BLaER1 treated with 17β-estradiol and CSF1 and Interleukin-3, amounts not matched to agents 10 nM and 100 nM (cell line): ENCODE measurements at regions not wholly inside any gene's neighbourhood (a gene's known extent, or its start where the extent isn't known, plus 50 kb on each side); places are given as distances from the start of the nearest gene placed in this dataset.

Experiments
- H3K27ac ChIP-seq, 11 experiments: shearing (Covaris generic); formaldehyde crosslinking; 2 replicates each; pipeline ENCODE4 v1.8.1; 2022
- H3K27me3 ChIP-seq, 11 experiments: shearing (Covaris generic); formaldehyde crosslinking; 2 replicates each; pipeline ENCODE4 v1.8.1; 2022
- H3K36me3 ChIP-seq, 11 experiments: shearing (Covaris generic); formaldehyde crosslinking; 2 replicates each; pipeline ENCODE4 v1.8.1; 2022
- H3K4me1 ChIP-seq, 10 experiments: shearing (Covaris generic); formaldehyde crosslinking; 2 replicates each; pipeline ENCODE4 v1.8.1; 2022
- H3K4me2 ChIP-seq, 11 experiments: shearing (Covaris generic); formaldehyde crosslinking; 2 replicates each; pipeline ENCODE4 v1.8.1; 2022
- H3K4me3 ChIP-seq, 10 experiments: shearing (Covaris generic); formaldehyde crosslinking; 2 replicates each; pipeline ENCODE4 v1.8.1; 2022
- H3K9ac ChIP-seq, 11 experiments: shearing (Covaris generic); formaldehyde crosslinking; 2 replicates each; pipeline ENCODE4 v1.8.1; 2022
- H3K9me3 ChIP-seq, 11 experiments: shearing (Covaris generic); formaldehyde crosslinking; replicated peaks in 1 of 11; 2 replicates each; pipeline ENCODE4 v1.8.1; 2022
- H4K20me1 ChIP-seq, 11 experiments: shearing (Covaris generic); formaldehyde crosslinking; 2 replicates each; pipeline ENCODE4 v1.8.1; 2022
- Cebpa-rat ChIP-seq, 11 experiments: shearing (Covaris generic); IDR thresholded peaks; 2 replicates each; pipeline ENCODE4 v1.8.1; 2022

DNA sequence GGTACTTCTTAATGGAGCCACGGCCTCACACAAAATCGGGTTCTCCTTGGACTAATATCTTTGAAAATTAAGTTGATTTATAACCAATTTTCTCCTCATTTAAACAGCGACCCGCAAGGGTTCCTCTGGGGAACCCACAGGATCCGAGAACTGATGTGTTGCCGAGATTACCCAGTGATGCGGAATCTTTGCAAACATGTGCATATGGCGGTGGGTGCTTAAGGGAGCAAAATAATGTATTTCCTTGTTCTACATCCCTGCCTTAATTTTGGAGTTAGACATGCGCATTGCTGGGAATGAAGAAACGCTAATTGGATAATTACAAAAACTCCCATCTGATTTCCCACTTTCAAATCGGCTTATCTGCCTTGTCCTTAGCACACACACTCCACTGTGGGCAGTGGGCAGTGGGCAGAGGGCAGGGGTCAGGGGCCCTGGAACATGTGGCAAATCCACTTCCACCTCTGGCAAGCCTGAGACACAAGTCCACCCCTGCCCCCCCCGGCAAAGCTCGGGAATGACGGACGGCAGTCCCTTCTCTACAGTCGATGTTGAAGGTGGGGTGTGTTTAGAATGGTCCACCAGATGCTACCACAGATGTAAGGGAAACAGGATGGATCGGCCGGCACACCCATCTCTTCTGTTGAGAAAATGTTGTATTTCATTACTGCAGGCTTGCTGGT, 137.4 kb upstream of the CDH4 start:
- H4K20me1 ChIP-seq, result no peaks in the 10 kb centered on the region
- H3K9ac ChIP-seq, result no peak overlapping the region
- peaks cover 16 to 87% (median 63%) of the 10 kb centered on the region in 10 experiments for H3K4me1 ChIP-seq
- H3K27ac ChIP-seq, result peak overlapping the region in 2 of 11 experiments; percentile 61 to 64; a peak in 1 of 22 replicates
- peaks cover 0 to 5% (median under 1%) of the 10 kb centered on the region in 11 experiments; a peak in 5 of 22 replicates for H3K9me3 ChIP-seq
- H3K4me2 ChIP-seq, result peak overlapping the region in 9 of 11 experiments; percentile 9 to 90 (median 72); a peak in 15 of 22 replicates
- H3K4me3 ChIP-seq, result no peak overlapping the region
- no peaks in the 10 kb centered on the region for H3K36me3 ChIP-seq
- peaks cover 0 to 5% (median 0%) of the 10 kb centered on the region in 11 experiments; a peak in 1 of 22 replicates for H3K27me3 ChIP-seq
- TF ChIP-seq Cebpa-rat (IDR thresholded peaks at IDR 0.05), result no peak

DNA sequence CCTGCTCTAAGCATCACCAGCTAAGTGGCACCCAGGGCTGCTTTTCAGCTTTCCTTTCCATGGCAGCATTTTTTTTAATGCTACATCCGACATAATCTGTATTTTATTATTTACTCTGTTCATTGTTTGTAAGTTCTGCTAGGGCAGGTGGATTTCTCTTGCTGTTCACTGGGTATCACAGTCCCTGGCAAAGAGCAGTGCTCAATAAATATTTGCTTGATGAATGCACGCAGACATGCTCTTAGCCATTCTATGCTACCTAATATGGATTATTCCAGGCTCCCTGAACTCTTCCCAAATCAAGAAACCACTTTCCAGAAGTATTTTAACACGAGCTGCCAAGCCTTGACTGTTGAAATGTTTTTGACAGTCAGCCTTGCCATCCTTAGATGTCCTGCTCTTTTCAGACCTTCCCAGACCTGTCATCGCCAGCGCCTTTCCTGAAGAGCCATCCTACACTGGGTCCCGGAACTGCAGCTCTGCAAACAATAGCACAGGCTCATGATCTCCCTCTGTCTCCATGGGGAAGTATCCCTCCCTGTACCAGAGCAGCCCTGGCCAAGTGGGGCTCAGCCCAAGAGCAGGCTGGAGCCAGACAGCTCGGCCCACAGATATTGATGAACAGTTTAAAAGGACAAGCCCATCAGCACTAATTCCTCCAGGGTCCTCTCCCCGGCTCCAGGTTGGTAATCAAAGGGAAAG, 136.5 kb upstream of the CDH4 start:
- Histone ChIP-seq H3K9me3 (0 out of 22 replicates have a peak, but pooled peaks cover 0 to 4% (median 0%) of the 10 kb centered on the region in 11 experiments), H4K20me1 (no peaks in the 10 kb centered on the region), H3K9ac (no peak overlapping the region), H3K4me3 (no peak overlapping the region), H3K36me3 (no peaks in the 10 kb centered on the region), H3K4me2 (peak overlapping the region in 4 of 11 experiments; percentile 81 to 90 (median 86); a peak in 6 of 22 replicates), H3K27ac (no peak overlapping the region), H3K27me3 (peaks cover 0 to 5% (median 0%) of the 10 kb centered on the region in 11 experiments; a peak in 1 of 22 replicates), H3K4me1 (peaks cover 24 to 91% (median 70%) of the 10 kb centered on the region in 10 experiments)
- TF ChIP-seq Cebpa-rat (IDR thresholded peaks at IDR 0.05), result no peak

DNA sequence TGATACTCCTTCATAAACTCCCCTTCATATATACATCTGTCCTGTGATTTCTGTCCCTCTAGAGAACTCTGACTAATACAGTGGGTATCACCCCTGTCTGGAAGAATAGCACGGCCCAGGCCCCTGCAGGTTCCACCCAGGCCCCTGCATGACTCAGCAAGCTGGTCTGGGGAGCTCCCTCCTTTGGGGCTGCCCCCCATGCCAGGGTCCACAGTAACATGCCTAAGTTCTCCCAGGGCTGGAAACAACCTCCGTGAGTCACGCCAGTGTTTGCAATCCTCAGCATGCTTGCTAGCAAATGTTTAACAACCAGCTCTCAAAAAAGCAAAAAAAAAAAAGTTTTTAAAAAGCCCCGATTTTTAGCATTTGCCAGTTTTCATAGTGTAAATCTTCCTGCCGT, 134.3 kb upstream of the CDH4 start:
- Histone ChIP-seq H3K36me3 (no peaks in the 10 kb centered on the region), H3K9me3 (no peaks in the 10 kb centered on the region), H3K27ac (no peak overlapping the region; a peak in 1 of 22 replicates), H3K9ac (no peak overlapping the region), H3K4me1 (peaks cover 18 to 77% (median 51%) of the 10 kb centered on the region in 10 experiments), H3K4me3 (no peak overlapping the region), H3K4me2 (peak overlapping the region in 3 of 11 experiments; percentile 34 to 50 (median 45); a peak in 5 of 22 replicates), H4K20me1 (no peaks in the 10 kb centered on the region), H3K27me3 (peaks cover 0 to 5% (median 0%) of the 10 kb centered on the region in 11 experiments; a peak in 1 of 22 replicates)
- TF ChIP-seq Cebpa-rat (IDR thresholded peaks at IDR 0.05), result no peak

DNA sequence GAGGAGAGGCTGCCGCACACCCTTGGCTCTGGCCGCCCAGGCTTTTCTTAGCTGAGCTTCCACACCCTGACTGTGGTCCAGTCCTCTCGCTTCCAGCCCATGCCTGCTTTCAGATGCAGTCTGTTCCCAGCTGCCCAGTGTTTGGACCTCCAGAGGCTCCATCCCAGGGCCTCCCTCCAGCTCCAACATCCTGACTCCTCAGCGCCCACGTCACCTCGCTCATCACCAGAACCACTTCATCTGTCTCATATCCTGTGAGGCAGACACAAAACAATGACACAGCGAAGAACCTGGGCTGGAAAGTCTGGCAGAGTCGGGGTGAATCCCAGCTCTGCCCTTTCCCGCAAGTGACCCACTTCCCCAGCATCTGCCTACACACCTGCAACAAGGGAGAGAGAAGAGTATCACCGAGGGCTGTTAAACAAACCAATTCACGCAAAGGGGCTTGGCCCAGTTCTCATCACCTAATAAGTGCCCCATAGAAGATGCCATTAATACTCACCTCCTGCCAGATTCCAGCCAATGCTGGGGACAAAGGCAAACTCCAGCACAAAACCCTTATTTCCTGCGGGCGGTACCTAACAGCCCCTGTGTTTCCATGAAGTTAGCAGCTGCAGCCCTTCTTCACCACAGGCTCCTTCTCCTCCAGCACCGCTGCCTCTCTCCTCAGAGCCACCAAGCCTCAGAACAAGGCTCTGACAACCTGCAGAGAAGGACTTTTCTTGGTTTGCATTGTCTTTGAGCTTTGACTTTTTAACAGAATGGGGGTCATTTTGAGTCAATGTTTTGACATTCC, 133.4 kb upstream of the CDH4 start:
- H3K27me3 ChIP-seq, result peaks cover 0 to 5% (median 0%) of the 10 kb centered on the region in 11 experiments; a peak in 1 of 22 replicates
- H3K9ac ChIP-seq, result no peak overlapping the region
- H3K36me3 ChIP-seq, result no peaks in the 10 kb centered on the region
- peak overlapping the region in 10 of 11 experiments; percentile 2 to 66 (median 51); a peak in 17 of 22 replicates for H3K4me2 ChIP-seq
- H3K27ac ChIP-seq, result peak overlapping the region in 1 of 11 experiments; percentile 31; a peak in 1 of 22 replicates
- no peaks in the 10 kb centered on the region for H3K9me3 ChIP-seq
- no peak for TF ChIP-seq Cebpa-rat (IDR thresholded peaks at IDR 0.05)
- peaks cover 0 to under 1% (median 0%) of the 10 kb centered on the region in 11 experiments; a peak in 1 of 22 replicates for H4K20me1 ChIP-seq
- H3K4me1 ChIP-seq, result peaks cover 16 to 68% (median 42%) of the 10 kb centered on the region in 10 experiments
- no peak overlapping the region for H3K4me3 ChIP-seq

DNA sequence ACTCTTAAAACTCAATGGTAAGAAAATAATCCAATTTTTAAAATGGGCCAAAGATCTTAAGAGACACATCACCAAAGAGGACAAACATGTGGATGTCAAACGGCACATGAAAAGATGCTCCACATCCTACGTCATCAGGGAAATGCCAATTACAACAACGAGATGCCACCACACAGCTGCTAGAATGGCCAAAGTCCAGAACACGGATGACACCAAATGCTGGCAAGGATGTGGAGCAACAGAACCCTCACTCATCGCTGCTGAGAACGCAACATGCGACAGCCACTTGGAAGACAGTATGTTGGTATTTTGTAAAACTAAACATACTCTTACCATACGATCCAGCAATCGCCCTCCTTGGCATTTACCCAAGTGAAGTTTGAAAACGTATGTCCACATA, 132.8 kb upstream of the CDH4 start:
- Histone ChIP-seq H3K4me3 (no peak overlapping the region), H3K4me2 (peak overlapping the region; percentile 37 to 73 (median 61); a peak in 20 of 22 replicates), H4K20me1 (peaks cover 0 to 6% (median 0%) of the 10 kb centered on the region in 11 experiments; a peak in 1 of 22 replicates), H3K36me3 (no peaks in the 10 kb centered on the region), H3K27ac (0 out of 22 replicates have a peak overlapping the region, but pooled peaks of 1 of the 11 experiments have one; percentile 23), H3K4me1 (peaks cover 16 to 61% (median 35%) of the 10 kb centered on the region in 10 experiments), H3K9ac (no peak overlapping the region), H3K9me3 (no peaks in the 10 kb centered on the region), H3K27me3 (peaks cover 0 to 5% (median 0%) of the 10 kb centered on the region in 11 experiments; a peak in 1 of 22 replicates)
- TF ChIP-seq Cebpa-rat (IDR thresholded peaks at IDR 0.05), result no peak

GRCh38 chr20:61119794-61120410, 132.2 kb upstream of the CDH4 start:
- Histone ChIP-seq H3K4me1 (peaks cover 16 to 59% (median 30%) of the 10 kb centered on the region in 10 experiments), H3K4me2 (peak overlapping the region; percentile 37 to 73 (median 61)), H3K9ac (peak overlapping the region in 1 of 11 experiments; percentile 21; a peak in 2 of 22 replicates), H4K20me1 (peaks cover 0 to 6% (median 0%) of the 10 kb centered on the region in 11 experiments; a peak in 1 of 22 replicates), H3K4me3 (no peak overlapping the region), H3K27me3 (peaks cover 0 to 5% (median 0%) of the 10 kb centered on the region in 11 experiments; a peak in 1 of 22 replicates), H3K36me3 (no peaks in the 10 kb centered on the region), H3K9me3 (no peaks in the 10 kb centered on the region), H3K27ac (peak overlapping the region in 7 of 11 experiments; percentile 0 to 65 (median 23); a peak in 8 of 22 replicates)
- no peak for TF ChIP-seq Cebpa-rat (IDR thresholded peaks at IDR 0.05)

DNA sequence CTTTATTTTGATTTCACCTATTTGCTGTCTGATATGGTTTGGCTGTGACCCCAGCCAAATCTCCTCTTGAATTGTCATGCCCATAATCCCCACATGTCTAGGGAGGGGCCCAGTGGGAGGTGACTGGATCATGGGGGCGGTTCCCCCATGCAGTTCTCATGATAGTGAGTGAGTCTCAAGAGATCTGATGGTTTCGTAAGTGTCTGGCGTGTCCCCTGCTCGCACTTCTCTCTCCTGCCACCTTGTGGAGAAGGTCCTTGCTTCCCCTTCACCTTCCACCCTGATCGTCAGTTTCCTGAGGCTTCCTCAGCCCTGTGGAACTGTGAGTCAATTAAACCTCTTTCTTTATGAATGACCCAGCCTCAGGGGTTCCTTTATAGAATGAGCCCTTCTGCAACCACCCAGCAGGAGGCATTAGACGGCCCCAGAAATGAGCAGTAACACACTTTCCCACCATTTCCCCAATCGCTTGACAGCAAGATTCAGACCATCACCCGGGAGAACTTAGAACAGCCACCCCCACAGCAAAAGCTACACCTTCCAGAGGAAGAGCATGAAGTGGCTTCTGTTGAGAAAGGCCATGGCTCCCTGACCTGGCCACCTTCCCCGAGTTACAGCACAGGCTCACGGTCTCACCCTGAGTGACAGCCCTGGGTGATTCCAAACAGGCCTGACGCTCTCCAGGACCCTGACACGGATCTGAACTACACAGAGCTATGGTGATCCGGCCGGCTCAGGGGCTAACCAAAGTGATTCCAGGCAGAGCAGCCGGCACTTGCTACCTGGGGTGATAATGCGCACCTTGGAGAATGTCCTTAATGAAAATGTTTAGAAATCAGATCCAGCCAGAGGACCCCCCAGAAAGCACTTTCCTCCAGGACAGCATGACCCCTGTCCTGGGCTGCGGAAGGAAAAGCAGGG, 131.2 kb upstream of the CDH4 start:
- Histone ChIP-seq H3K9ac (peak overlapping the region in 2 of 11 experiments; percentile 21 to 30; a peak in 3 of 22 replicates), H3K27ac (peak overlapping the region in 7 of 11 experiments; percentile 20 to 65 (median 34); a peak in 9 of 22 replicates), H3K27me3 (peaks cover 0 to 5% (median 0%) of the 10 kb centered on the region in 11 experiments; a peak in 1 of 22 replicates), H3K36me3 (no peaks in the 10 kb centered on the region), H3K4me1 (peaks cover 16 to 54% (median 29%) of the 10 kb centered on the region in 10 experiments), H4K20me1 (peaks cover 0 to 6% (median 0%) of the 10 kb centered on the region in 11 experiments; a peak in 1 of 22 replicates), H3K9me3 (no peaks in the 10 kb centered on the region), H3K4me3 (no peak overlapping the region), H3K4me2 (peak overlapping the region; percentile 37 to 73 (median 61); a peak in 21 of 22 replicates)
- no peak for TF ChIP-seq Cebpa-rat (IDR thresholded peaks at IDR 0.05)
